Muscle of leg (tissue), 3 donors: ENCODE measurements at regions not wholly inside any gene's neighbourhood (a gene's known extent, or its start where the extent isn't known, plus 50 kb on each side); places are given as distances from the start of the nearest gene placed in this dataset.

Source experiments
- DNase-seq: peaks from one replicate; pipeline ENCODE4 v3.0.0; 2013
- H3K27ac ChIP-seq: one replicate; pipeline ENCODE4 v1.5.1; 2013; ENCODE audit warnings: mild to moderate bottlenecking, low read length, control low read depth
- H3K27me3 ChIP-seq: one replicate; pipeline ENCODE4 v1.6.1; 2013; ENCODE audit warnings: low read length; ENCODE audit not compliant: control insufficient read depth, insufficient read depth
- H3K36me3 ChIP-seq: one replicate; pipeline ENCODE4 v1.6.1; 2013; ENCODE audit warnings: low read length; ENCODE audit not compliant: control insufficient read depth, insufficient read depth
- H3K4me1 ChIP-seq: one replicate; pipeline ENCODE4 v1.6.1; 2013; ENCODE audit warnings: low read length; ENCODE audit not compliant: control insufficient read depth, insufficient read depth
- H3K4me3 ChIP-seq: one replicate; pipeline ENCODE4 v1.5.1; 2013; ENCODE audit warnings: low read length, control low read depth
- H3K9me3 ChIP-seq: replicated peaks from 2 replicates; pipeline ENCODE4 v1.6.1; 2013; ENCODE audit warnings: low read depth, low read length; ENCODE audit not compliant: control insufficient read depth
- WGBS: methylation state at CpG from one replicate; pipeline ENCODE4 v1.1.5; 2013; ENCODE audit warnings: missing lambda C conversion rate; ENCODE audit not compliant: insufficient coverage; 5-methylcytosine and 5-hydroxymethylcytosine counted together

GRCh38 chr16:72291531-72291981 lies 119.6 kb upstream of the PMFBP1 start:
- Histone ChIP-seq H3K27me3 (no peaks in the 10 kb centered on the region), H3K4me3 (no peak overlapping the region), H3K27ac (no peak overlapping the region), H3K4me1 (no peaks in the 10 kb centered on the region), H3K9me3 (no peaks in the 10 kb centered on the region), H3K36me3 (no peaks in the 10 kb centered on the region)
- peak; percentile 87 for DNase-seq

- no CpG with 5 or more reads among the region's 3 CpGs for WGBS
- no peak for DNase-seq
- no peak overlapping the region for H3K4me3 ChIP-seq
- no peaks in the 10 kb centered on the region for H3K9me3 ChIP-seq
- H3K36me3 ChIP-seq: no peaks in the 10 kb centered on the region
- H3K27ac ChIP-seq: no peak overlapping the region
- H3K27me3 ChIP-seq: no peaks in the 10 kb centered on the region
- no peaks in the 10 kb centered on the region for H3K4me1 ChIP-seq
Observed at GRCh38 chr16:72291121-72291520, 119.2 kb upstream of the PMFBP1 start.

GRCh38 chr16:72287649-72288048 lies 115.7 kb upstream of the PMFBP1 start:
- Histone ChIP-seq H3K36me3 (no peaks in the 10 kb centered on the region), H3K27ac (no peak overlapping the region), H3K4me3 (no peak overlapping the region), H3K27me3 (no peaks in the 10 kb centered on the region), H3K4me1 (no peaks in the 10 kb centered on the region), H3K9me3 (no peaks in the 10 kb centered on the region)
- no peak for DNase-seq

GRCh38 chr16:72286936-72287620 lies 115.1 kb upstream of the PMFBP1 start:
- DNase-seq: no peak
- Histone ChIP-seq H3K27ac (no peak overlapping the region), H3K36me3 (no peaks in the 10 kb centered on the region), H3K4me1 (no peaks in the 10 kb centered on the region), H3K27me3 (no peaks in the 10 kb centered on the region), H3K4me3 (no peak overlapping the region), H3K9me3 (no peaks in the 10 kb centered on the region)
- WGBS: 100% methylated on average over 1 of the region's 3 CpGs

- Histone ChIP-seq H3K4me3 (no peak overlapping the region), H3K27ac (no peak overlapping the region), H3K4me1 (no peaks in the 10 kb centered on the region), H3K9me3 (no peaks in the 10 kb centered on the region), H3K27me3 (no peaks in the 10 kb centered on the region), H3K36me3 (no peaks in the 10 kb centered on the region)
- no peak for DNase-seq
- 100% methylated on average over 1 of the region's 6 CpGs for WGBS
Observed at GRCh38 chr16:72285728-72286127, 113.8 kb upstream of the PMFBP1 start.

- DNase-seq: no peak
- Histone ChIP-seq H3K4me3 (no peak overlapping the region), H3K27me3 (no peaks in the 10 kb centered on the region), H3K9me3 (no peaks in the 10 kb centered on the region), H3K36me3 (no peaks in the 10 kb centered on the region), H3K4me1 (no peaks in the 10 kb centered on the region), H3K27ac (no peak overlapping the region)
- WGBS: 80% methylated on average over 1 of the region's 5 CpGs
Observed at GRCh38 chr16:72285324-72285723, 113.4 kb upstream of the PMFBP1 start.

- no peaks in the 10 kb centered on the region for H3K9me3 ChIP-seq
- no peaks in the 10 kb centered on the region for H3K4me1 ChIP-seq
- WGBS: 88% methylated on average over 11 of the region's 13 CpGs
- no peak overlapping the region for H3K4me3 ChIP-seq
- no peak for DNase-seq
- H3K27ac ChIP-seq: no peak overlapping the region
- no peaks in the 10 kb centered on the region for H3K36me3 ChIP-seq
- H3K27me3 ChIP-seq: no peaks in the 10 kb centered on the region
Observed at GRCh38 chr16:72284042-72284789, 112.3 kb upstream of the PMFBP1 start.

- no peaks in the 10 kb centered on the region for H3K36me3 ChIP-seq
- no peak overlapping the region for H3K27ac ChIP-seq
- H3K9me3 ChIP-seq: no peaks in the 10 kb centered on the region
- no peak overlapping the region for H3K4me3 ChIP-seq
- no peaks in the 10 kb centered on the region for H3K27me3 ChIP-seq
- H3K4me1 ChIP-seq: no peaks in the 10 kb centered on the region
- no peak for DNase-seq
- no CpG with 5 or more reads among the region's 1 CpG for WGBS
Observed at GRCh38 chr16:72282362-72282761, 110.4 kb upstream of the PMFBP1 start.

- Histone ChIP-seq H3K27me3 (no peaks in the 10 kb centered on the region), H3K9me3 (no peaks in the 10 kb centered on the region), H3K27ac (no peak overlapping the region), H3K4me1 (no peaks in the 10 kb centered on the region), H3K4me3 (no peak overlapping the region), H3K36me3 (no peaks in the 10 kb centered on the region)
- DNase-seq: no peak
- 100% methylated on average over 1 of the region's 3 CpGs for WGBS
Observed at GRCh38 chr16:72278301-72278700, 106.3 kb upstream of the PMFBP1 start.

- Histone ChIP-seq H3K9me3 (no peaks in the 10 kb centered on the region), H3K27ac (no peak overlapping the region), H3K4me3 (no peak overlapping the region), H3K36me3 (no peaks in the 10 kb centered on the region), H3K4me1 (no peaks in the 10 kb centered on the region), H3K27me3 (no peaks in the 10 kb centered on the region)
- no peak for DNase-seq
- 80% methylated on average over 2 of the region's 2 CpGs for WGBS
Observed at GRCh38 chr16:72277749-72278148, 105.8 kb upstream of the PMFBP1 start.
